ENCODE measurements at regions not wholly inside any gene's neighbourhood (a gene's known extent, or its start where the extent isn't known, plus 50 kb on each side); places are given as distances from the start of the nearest gene placed in this dataset.

GRCh38 chr12:94710933-94711332 is 60.6 kb upstream of the TMCC3 start:
- ATAC-seq (peak; percentile 72), DNase-seq (no peak)
- no peaks in the 10 kb centered on the region for H3K36me3 ChIP-seq
- H3K4me3 ChIP-seq, result no peak overlapping the region
- peaks cover 7% of the 10 kb centered on the region for H3K4me1 ChIP-seq
- no peaks in the 10 kb centered on the region for H3K27me3 ChIP-seq
- intact Hi-C loops (cut with DNase I), result no loop called here
- H3K9me3 ChIP-seq, result no peaks in the 10 kb centered on the region
- H3K27ac ChIP-seq, result no peak overlapping the region
- peak; percentile 28 for TF ChIP-seq CTCF (IDR thresholded peaks at IDR 0.05)

GRCh38 chr12:94707892-94708291 is 57.5 kb upstream of the TMCC3 start:
- DNase-seq (no peak), ATAC-seq (peak; percentile 64)
- Histone ChIP-seq H3K4me1 (peaks cover 12% of the 10 kb centered on the region), H3K4me3 (no peak overlapping the region), H3K9me3 (no peaks in the 10 kb centered on the region), H3K27ac (no peak overlapping the region), H3K27me3 (no peaks in the 10 kb centered on the region), H3K36me3 (no peaks in the 10 kb centered on the region)
- no peak for TF ChIP-seq CTCF (IDR thresholded peaks at IDR 0.05)
- intact Hi-C loops (cut with DNase I), result no loop called here

GRCh38 chr12:94707036-94707435 is 56.7 kb upstream of the TMCC3 start:
- H3K4me3 ChIP-seq, result no peak overlapping the region
- intact Hi-C loops (cut with DNase I), result no loop called here
- H3K27me3 ChIP-seq, result no peaks in the 10 kb centered on the region
- no peak for TF ChIP-seq CTCF (IDR thresholded peaks at IDR 0.05)
- H3K27ac ChIP-seq, result no peak overlapping the region
- H3K4me1 ChIP-seq, result peaks cover 12% of the 10 kb centered on the region
- H3K9me3 ChIP-seq, result no peaks in the 10 kb centered on the region
- DNase-seq (no peak), ATAC-seq (no peak)
- no peaks in the 10 kb centered on the region for H3K36me3 ChIP-seq

GRCh38 chr12:94706250-94706661 is 55.9 kb upstream of the TMCC3 start:
- H3K4me3 ChIP-seq, result no peak overlapping the region
- peaks cover 12% of the 10 kb centered on the region for H3K4me1 ChIP-seq
- ATAC-seq (no peak), DNase-seq (no peak)
- no peaks in the 10 kb centered on the region for H3K36me3 ChIP-seq
- H3K27ac ChIP-seq, result no peak overlapping the region
- no peak for TF ChIP-seq CTCF (IDR thresholded peaks at IDR 0.05)
- no peaks in the 10 kb centered on the region for H3K9me3 ChIP-seq
- no peaks in the 10 kb centered on the region for H3K27me3 ChIP-seq
- intact Hi-C loops (cut with DNase I), result no loop called here

GRCh38 chr12:94705676-94706075 is 55.3 kb upstream of the TMCC3 start:
- Histone ChIP-seq H3K27me3 (no peaks in the 10 kb centered on the region), H3K36me3 (no peaks in the 10 kb centered on the region), H3K4me1 (peaks cover 12% of the 10 kb centered on the region), H3K9me3 (no peaks in the 10 kb centered on the region), H3K27ac (no peak overlapping the region), H3K4me3 (no peak overlapping the region)
- no peak for ATAC-seq
- no peak for DNase-seq
- intact Hi-C loops (cut with DNase I), result no loop called here
- no peak for TF ChIP-seq CTCF (IDR thresholded peaks at IDR 0.05)

All from upper lobe of right lung (tissue), 1 donor.